PC-3 (cell line): ENCODE measurements at regions not wholly inside any gene's neighbourhood (a gene's known extent, or its start where the extent isn't known, plus 50 kb on each side); places are given as distances from the start of the nearest gene placed in this dataset.

Experiments
- ATAC-seq: fragments of 200-7000 bp; cut with Tn5 transposase; 2 replicates; pipeline ENCODE4 v1.9.1; 2020; ENCODE audit warnings: mild to moderate bottlenecking, moderate library complexity
- BruUV-seq: library from RNA; stranded (reverse); fragments of 400-500 nt; replicated peaks from 2 replicates; lab custom pipeline; 2021; lab: Mats Ljungman, UMichigan
- CTCF ChIA-PET: fragments of 300-600 bp; sonication (Branson Sonifier 250); formaldehyde crosslinking; loops from one replicate; lab custom pipeline; 2022; ENCODE audit warnings: antibody characterized with exemption; lab: Charles Lee
- POLR2A ChIA-PET: fragments of 300-600 bp; sonication (Branson Sonifier 250); formaldehyde crosslinking; loops from one replicate; lab custom pipeline; 2022; ENCODE audit warnings: antibody characterized with exemption; ENCODE audit not compliant: unreplicated experiment; lab: Charles Lee
- DNase-seq: peaks from one replicate; pipeline ENCODE4 v3.0.0-alpha.2; 2015
- H2AFZ ChIP-seq: fragments of 300-600 bp; sonication (generic); 2 replicates; pipeline ENCODE4 v1.6.0; 2016; ENCODE audit warnings: antibody characterized with exemption, low read length
- H3F3A ChIP-seq: fragments of 300-600 bp; sonication (generic); one replicate; pipeline ENCODE4 v1.6.0; 2017; ENCODE audit warnings: antibody characterized with exemption, low read length, control low read depth, mild to moderate bottlenecking; ENCODE audit not compliant: unreplicated experiment
- H3K27ac ChIP-seq: fragments of 300-600 bp; sonication (generic); 2 replicates; pipeline ENCODE4 v1.5.1; 2016; ENCODE audit warnings: mild to moderate bottlenecking, low read length
- H3K27me3 ChIP-seq: fragments of 300-600 bp; sonication (generic); 2 replicates; pipeline ENCODE4 v1.6.1; 2016; ENCODE audit warnings: low read length, mixed read lengths
- H3K36me3 ChIP-seq: fragments of 300-600 bp; sonication (generic); 2 replicates; pipeline ENCODE4 v1.6.1; 2016; ENCODE audit warnings: low read depth, mixed run types, low read length, mixed read lengths
- H3K4me1 ChIP-seq: fragments of 300-600 bp; sonication (generic); 2 replicates; pipeline ENCODE4 v1.5.1; 2016; ENCODE audit warnings: low read length; ENCODE audit not compliant: insufficient read depth
- H3K4me2 ChIP-seq: fragments of 300-600 bp; sonication (generic); 2 replicates; pipeline ENCODE4 v1.6.0; 2016; ENCODE audit warnings: low read length
- H3K4me3 ChIP-seq: fragments of 300-600 bp; sonication (generic); 2 replicates; pipeline ENCODE4 v1.5.1; 2016; ENCODE audit warnings: mild to moderate bottlenecking, low read length, mixed read lengths
- H3K79me2 ChIP-seq: fragments of 300-600 bp; sonication (generic); 2 replicates; pipeline ENCODE4 v1.6.1; 2017; ENCODE audit warnings: low read length, mixed read lengths
- H3K9ac ChIP-seq: fragments of 300-600 bp; sonication (generic); 2 replicates; pipeline ENCODE4 v1.6.0; 2016; ENCODE audit warnings: mild to moderate bottlenecking, low read length
- H3K9me2 ChIP-seq: fragments of 300-600 bp; sonication (generic); replicated peaks from 2 replicates; pipeline ENCODE4 v1.6.1; 2016; ENCODE audit warnings: mixed run types, low read length, mixed read lengths
- H3K9me3 ChIP-seq: fragments of 300-600 bp; sonication (generic); 2 replicates; pipeline ENCODE4 v1.6.1; 2016; ENCODE audit warnings: low read length, mixed read lengths
- H4K20me1 ChIP-seq: fragments of 300-600 bp; sonication (generic); 2 replicates; pipeline ENCODE4 v1.6.1; 2016; ENCODE audit warnings: low read length, mixed read lengths
- EZH2 ChIP-seq: fragments of 300-600 bp; sonication (generic); IDR thresholded peaks from one replicate; pipeline ENCODE4 v1.6.1; 2017; ENCODE audit warnings: antibody characterized with exemption, mild to moderate bottlenecking, low read length; ENCODE audit not compliant: unreplicated experiment
- EZH2phosphoT487 ChIP-seq: fragments of 300-600 bp; sonication (generic); IDR thresholded peaks from 2 replicates; pipeline ENCODE4 v1.6.1; 2018; ENCODE audit warnings: mild to moderate bottlenecking, antibody characterized with exemption, low read length, borderline replicate concordance
- intact Hi-C: fragments of 100-400 bp; cut with micrococcal nuclease; formaldehyde crosslinking; loops from 2 replicates; pipeline ENCODE4 v1.9.0; 2023
- TF ChIP-seq, protein P1 (sequence below): fragments of 300-600 bp; sonication (generic); conservative IDR thresholded peaks from 2 replicates; pipeline ENCODE4 v1.5.1; 2017; ENCODE audit warnings: antibody characterized with exemption, low read depth, mild to moderate bottlenecking, low read length

DNA sequence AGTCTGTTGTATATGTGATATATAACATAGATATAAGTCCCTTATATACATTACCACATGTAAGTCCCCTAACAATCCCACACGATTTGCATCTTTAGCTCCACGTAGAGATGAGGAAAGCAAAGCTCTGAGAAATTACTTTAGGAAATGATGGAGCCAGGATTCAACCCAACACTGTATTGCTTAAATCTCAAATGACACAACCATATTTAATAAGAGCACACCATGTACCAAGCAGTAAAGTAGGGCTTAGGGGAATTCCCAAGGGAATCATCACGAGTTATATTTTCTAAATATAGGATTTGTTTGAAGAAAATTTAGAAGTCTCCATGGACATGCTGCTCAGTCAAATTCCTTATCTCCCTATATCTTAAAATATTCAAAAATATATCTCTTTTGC is 61.3 kb upstream of the POMP start:
- Histone ChIP-seq H3K9me3 (no peaks in the 10 kb centered on the region), H3K9me2 (no peaks in the 10 kb centered on the region), H4K20me1 (no peaks in the 10 kb centered on the region), H3K27ac (no peak overlapping the region), H3K9ac (no peak overlapping the region), H3K36me3 (no peaks in the 10 kb centered on the region), H3K4me3 (no peak overlapping the region), H2AFZ (no peak overlapping the region), H3K27me3 (peaks cover 76% of the 10 kb centered on the region), H3K4me1 (no peaks in the 10 kb centered on the region), H3K79me2 (no peaks in the 10 kb centered on the region), H3F3A (no peaks in the 10 kb centered on the region), H3K4me2 (no peak overlapping the region)
- intact Hi-C loops: no loop called here
- ChIA-PET POLR2A (no interaction called here), CTCF (no interaction called here)
- BruUV-seq: no TSS peak
- no peak for DNase-seq
- TF ChIP-seq EZH2phosphoT487 (no peak), EZH2 (no peak)
- TF ChIP-seq, protein P1, sequence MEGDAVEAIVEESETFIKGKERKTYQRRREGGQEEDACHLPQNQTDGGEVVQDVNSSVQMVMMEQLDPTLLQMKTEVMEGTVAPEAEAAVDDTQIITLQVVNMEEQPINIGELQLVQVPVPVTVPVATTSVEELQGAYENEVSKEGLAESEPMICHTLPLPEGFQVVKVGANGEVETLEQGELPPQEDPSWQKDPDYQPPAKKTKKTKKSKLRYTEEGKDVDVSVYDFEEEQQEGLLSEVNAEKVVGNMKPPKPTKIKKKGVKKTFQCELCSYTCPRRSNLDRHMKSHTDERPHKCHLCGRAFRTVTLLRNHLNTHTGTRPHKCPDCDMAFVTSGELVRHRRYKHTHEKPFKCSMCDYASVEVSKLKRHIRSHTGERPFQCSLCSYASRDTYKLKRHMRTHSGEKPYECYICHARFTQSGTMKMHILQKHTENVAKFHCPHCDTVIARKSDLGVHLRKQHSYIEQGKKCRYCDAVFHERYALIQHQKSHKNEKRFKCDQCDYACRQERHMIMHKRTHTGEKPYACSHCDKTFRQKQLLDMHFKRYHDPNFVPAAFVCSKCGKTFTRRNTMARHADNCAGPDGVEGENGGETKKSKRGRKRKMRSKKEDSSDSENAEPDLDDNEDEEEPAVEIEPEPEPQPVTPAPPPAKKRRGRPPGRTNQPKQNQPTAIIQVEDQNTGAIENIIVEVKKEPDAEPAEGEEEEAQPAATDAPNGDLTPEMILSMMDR: no peak
- ATAC-seq: no peak

DNA sequence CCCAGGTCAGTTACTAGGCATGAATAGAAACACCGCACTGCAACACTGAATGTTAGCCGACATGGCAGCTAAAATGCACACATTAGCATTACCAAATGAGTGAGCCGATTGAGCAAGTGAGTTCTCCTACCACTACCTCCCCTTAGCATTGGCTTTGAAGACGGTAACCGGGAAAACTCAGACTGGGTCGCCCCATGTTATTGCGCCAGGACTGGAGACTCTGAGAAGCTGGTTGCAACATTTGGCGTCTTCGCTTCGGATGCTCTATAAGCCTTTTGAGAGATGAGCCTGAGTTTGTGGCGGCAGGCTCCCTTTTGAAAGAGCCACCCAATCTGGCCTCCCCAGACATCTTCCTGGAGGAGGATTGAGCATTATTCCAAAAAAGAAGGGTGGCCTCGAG is 68.5 kb upstream of the POMP start:
- Histone ChIP-seq H3K9me3 (no peaks in the 10 kb centered on the region), H2AFZ (no peak overlapping the region), H3K4me2 (no peak overlapping the region), H3K4me1 (no peaks in the 10 kb centered on the region), H3K36me3 (no peaks in the 10 kb centered on the region), H3K9ac (no peak overlapping the region), H3K27me3 (peaks cover 43% of the 10 kb centered on the region), H3K27ac (no peak overlapping the region), H3F3A (no peaks in the 10 kb centered on the region), H3K9me2 (no peaks in the 10 kb centered on the region), H3K79me2 (no peaks in the 10 kb centered on the region), H4K20me1 (no peaks in the 10 kb centered on the region), H3K4me3 (no peak overlapping the region)
- DNase-seq: no peak
- POLR2A ChIA-PET: no interaction called here
- ATAC-seq: no peak
- TF ChIP-seq, protein P1: no peak
- TF ChIP-seq EZH2 (no peak), EZH2phosphoT487 (no peak)
- no TSS peak for BruUV-seq
- CTCF ChIA-PET: no interaction called here
- intact Hi-C loops: no loop called here

DNA sequence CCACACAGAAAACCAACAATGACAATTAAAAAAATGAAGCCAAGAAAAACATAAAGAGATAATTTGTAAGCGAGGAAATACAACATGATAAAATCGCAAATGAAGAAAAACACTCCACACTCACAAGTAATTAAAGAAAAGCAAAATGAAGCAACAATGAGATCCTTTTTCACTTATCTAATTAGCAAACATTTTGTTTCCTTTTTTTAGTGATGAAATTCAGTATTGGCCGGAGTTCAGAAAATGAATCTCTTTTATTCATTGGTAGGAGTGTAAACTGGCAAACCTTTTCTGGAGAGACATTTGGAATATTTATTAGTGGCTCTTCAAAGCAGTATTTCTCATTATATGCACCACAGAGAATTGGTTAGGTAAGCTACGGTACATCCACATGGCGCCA is 70.6 kb upstream of the POMP start:
- Histone ChIP-seq H4K20me1 (no peaks in the 10 kb centered on the region), H3K79me2 (no peaks in the 10 kb centered on the region), H3K9me2 (no peaks in the 10 kb centered on the region), H3K9me3 (no peaks in the 10 kb centered on the region), H3K27ac (no peak overlapping the region), H3K9ac (no peak overlapping the region), H3K4me1 (0 out of 2 replicates have a peak, but pooled peaks cover 4% of the 10 kb centered on the region), H3K4me3 (no peak overlapping the region), H3K27me3 (peaks cover 24% of the 10 kb centered on the region), H3K36me3 (no peaks in the 10 kb centered on the region), H3F3A (no peaks in the 10 kb centered on the region), H3K4me2 (no peak overlapping the region), H2AFZ (no peak overlapping the region)
- no peak for ATAC-seq
- no TSS peak for BruUV-seq
- intact Hi-C loops: no loop called here
- no peak for TF ChIP-seq EZH2
- no peak for TF ChIP-seq EZH2phosphoT487
- TF ChIP-seq, protein P1: no peak
- ChIA-PET CTCF (no interaction called here), POLR2A (no interaction called here)
- DNase-seq: no peak
